22Rv1 (cell line): ENCODE measurements at regions not wholly inside any gene's neighbourhood (a gene's known extent, or its start where the extent isn't known, plus 50 kb on each side); places are given as distances from the start of the nearest gene placed in this dataset.
"Not testable (repeated sequence)": the region's sequence is repeated elsewhere in the genome, so short reads cannot be mapped to it uniquely, and the experiment has no call there.

Source experiments
- CTCF ChIP-seq: fragments of 450-650 bp; IDR thresholded peaks from 2 replicates; pipeline ENCODE4 v1.5.1; 2017; ENCODE audit warnings: mild to moderate bottlenecking
- ZFX ChIP-seq: fragments of 450-650 bp; IDR thresholded peaks from 2 replicates; pipeline ENCODE4 v1.6.1; 2017; ENCODE audit warnings: antibody characterized with exemption, borderline replicate concordance

- not testable (repeated sequence) for TF ChIP-seq CTCF, ZFX
Observed at GRCh38 chr6:60422691-60423090, 1863.3 kb downstream of the KHDRBS2 start.
